ENCODE measurements at regions not wholly inside any gene's neighbourhood (a gene's known extent, or its start where the extent isn't known, plus 50 kb on each side); places are given as distances from the start of the nearest gene placed in this dataset.

DNA sequence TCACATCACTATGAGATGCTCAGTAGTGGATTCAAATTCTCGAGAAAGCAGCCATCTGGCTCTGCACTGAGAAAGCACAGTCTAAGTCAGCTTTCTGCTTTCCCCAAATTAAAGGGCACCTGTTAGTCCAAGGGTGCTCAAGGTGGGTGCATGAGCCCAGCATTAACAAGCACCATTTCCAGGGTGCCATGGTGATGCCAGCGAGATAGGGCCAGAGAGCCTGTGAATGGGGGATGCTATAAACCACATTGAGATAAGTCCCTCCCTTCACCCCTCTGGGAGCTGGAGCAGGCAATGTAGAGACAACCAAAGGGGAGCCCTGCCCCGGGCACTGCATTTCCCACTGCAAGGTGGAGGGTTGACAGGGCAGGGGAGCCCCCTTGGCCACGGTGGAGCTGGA lies 568.2 kb downstream of the AJAP1 start:
- DNase-seq = no peak
- intact Hi-C loops (cut with micrococcal nuclease) = no loop called here
- 61% methylated on average over 2 of the region's 4 CpGs for WGBS (ENCODE audit: insufficient coverage)
- no peak overlapping the region for H3K27ac ChIP-seq (ENCODE audit: low read depth in 1 of 2, low read length in 2 of 2)
- no peaks in the 10 kb centered on the region for H3K79me2 ChIP-seq (ENCODE audit: insufficient read depth, low read length)
- H4K20me1 ChIP-seq (ENCODE audit: insufficient read depth, low read length) = no peaks in the 10 kb centered on the region
- no peak overlapping the region for H3K4me2 ChIP-seq (replicated peaks; ENCODE audit: extremely low read depth, low read length, poor library complexity, severe bottlenecking)
- peaks cover 0 to 2% (median 0%) of the 10 kb centered on the region in 7 donors for H3K9me3 Mint-ChIP-seq
- H3K9me3 ChIP-seq (replicated peaks in 1 of 2; ENCODE audit: control insufficient read depth in 1 of 2, insufficient read depth in 1 of 2, low read length in 2 of 2) = no peaks in the 10 kb centered on the region
- no peak overlapping the region for H3K4me3 ChIP-seq (replicated peaks in 1 of 3; ENCODE audit: low read depth in 2 of 3, low read length in 3 of 3)
- H3K27ac Mint-ChIP-seq = no peak overlapping the region
- H3K4me1 Mint-ChIP-seq = no peaks in the 10 kb centered on the region
- H3K9ac ChIP-seq (ENCODE audit: insufficient read depth, low read length, poor library complexity, severe bottlenecking) = no peak overlapping the region
- H3K27me3 Mint-ChIP-seq (ENCODE audit: low read depth in 3 of 3) = peaks cover 2 to 4% (median 4%) of the 10 kb centered on the region in 3 donors
- no peaks in the 10 kb centered on the region for H3K27me3 ChIP-seq (ENCODE audit: control insufficient read depth in 2 of 2, insufficient read depth in 2 of 2, low read length in 2 of 2)
- H3K4me3 Mint-ChIP-seq = no peak overlapping the region
- no peaks in the 10 kb centered on the region for H3K36me3 Mint-ChIP-seq
- H3K36me3 ChIP-seq (replicated peaks in 1 of 2; ENCODE audit: control insufficient read depth in 1 of 2, insufficient read depth in 2 of 2, low read length in 2 of 2) = no peaks in the 10 kb centered on the region
- no peaks in the 10 kb centered on the region for H3K4me1 ChIP-seq (ENCODE audit: control insufficient read depth in 1 of 2, insufficient read depth in 2 of 2, low read length in 2 of 2)
- no peak overlapping the region for H2AFZ ChIP-seq (ENCODE audit: insufficient read depth, low read depth, low read length, poor library complexity, severe bottlenecking)
- TF ChIP-seq, protein P1, sequence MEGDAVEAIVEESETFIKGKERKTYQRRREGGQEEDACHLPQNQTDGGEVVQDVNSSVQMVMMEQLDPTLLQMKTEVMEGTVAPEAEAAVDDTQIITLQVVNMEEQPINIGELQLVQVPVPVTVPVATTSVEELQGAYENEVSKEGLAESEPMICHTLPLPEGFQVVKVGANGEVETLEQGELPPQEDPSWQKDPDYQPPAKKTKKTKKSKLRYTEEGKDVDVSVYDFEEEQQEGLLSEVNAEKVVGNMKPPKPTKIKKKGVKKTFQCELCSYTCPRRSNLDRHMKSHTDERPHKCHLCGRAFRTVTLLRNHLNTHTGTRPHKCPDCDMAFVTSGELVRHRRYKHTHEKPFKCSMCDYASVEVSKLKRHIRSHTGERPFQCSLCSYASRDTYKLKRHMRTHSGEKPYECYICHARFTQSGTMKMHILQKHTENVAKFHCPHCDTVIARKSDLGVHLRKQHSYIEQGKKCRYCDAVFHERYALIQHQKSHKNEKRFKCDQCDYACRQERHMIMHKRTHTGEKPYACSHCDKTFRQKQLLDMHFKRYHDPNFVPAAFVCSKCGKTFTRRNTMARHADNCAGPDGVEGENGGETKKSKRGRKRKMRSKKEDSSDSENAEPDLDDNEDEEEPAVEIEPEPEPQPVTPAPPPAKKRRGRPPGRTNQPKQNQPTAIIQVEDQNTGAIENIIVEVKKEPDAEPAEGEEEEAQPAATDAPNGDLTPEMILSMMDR (IDR thresholded peaks at IDR 0.05) = no peak

DNA sequence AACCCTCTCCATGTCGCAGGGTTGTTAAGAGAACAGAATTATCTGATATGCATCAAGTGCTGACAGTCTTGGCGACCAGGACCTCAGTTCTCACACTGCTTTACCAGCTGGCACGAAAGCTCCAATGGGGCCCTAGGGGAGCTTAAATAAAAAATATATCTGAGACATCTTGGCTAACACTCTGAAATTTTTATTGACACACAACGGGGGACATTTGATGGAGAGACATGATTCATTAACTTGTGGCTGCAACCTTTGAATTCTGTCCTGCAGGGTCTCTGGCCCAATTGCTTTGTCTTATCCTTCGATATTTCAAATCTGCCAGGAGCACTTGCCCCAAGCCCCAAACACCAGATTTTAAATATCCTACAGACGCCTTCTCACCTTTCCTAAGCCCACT lies 567.0 kb downstream of the AJAP1 start:
- DNase-seq = no peak

More for the DNA sequence above, 567.0 kb downstream of the AJAP1 start:
- WGBS (ENCODE audit: insufficient coverage) = 88% methylated on average over 3 of the region's 6 CpGs
- Mint-ChIP-seq H3K9me3 (peaks cover 0 to 2% (median 0%) of the 10 kb centered on the region in 7 donors), H3K27me3 (ENCODE audit: low read depth in 3 of 3) (peaks cover 2 to 4% (median 4%) of the 10 kb centered on the region in 3 donors), H3K27ac (peak overlapping the region in 1 of 7 donors; percentile 12), H3K4me3 (no peak overlapping the region), H3K4me1 (no peaks in the 10 kb centered on the region), H3K36me3 (no peaks in the 10 kb centered on the region)
- H3K9ac ChIP-seq (ENCODE audit: insufficient read depth, low read length, poor library complexity, severe bottlenecking) = no peak overlapping the region
- no peaks in the 10 kb centered on the region for H3K79me2 ChIP-seq (ENCODE audit: insufficient read depth, low read length)
- H3K4me3 ChIP-seq (replicated peaks in 1 of 3; ENCODE audit: low read depth in 2 of 3, low read length in 3 of 3) = no peak overlapping the region
- H3K27ac ChIP-seq (ENCODE audit: low read depth in 1 of 2, low read length in 2 of 2) = no peak overlapping the region
- intact Hi-C loops (cut with micrococcal nuclease) = no loop called here
- no peak overlapping the region for H2AFZ ChIP-seq (ENCODE audit: insufficient read depth, low read depth, low read length, poor library complexity, severe bottlenecking)
- no peaks in the 10 kb centered on the region for H3K36me3 ChIP-seq (replicated peaks in 1 of 2; ENCODE audit: control insufficient read depth in 1 of 2, insufficient read depth in 2 of 2, low read length in 2 of 2)
- no peaks in the 10 kb centered on the region for H3K9me3 ChIP-seq (replicated peaks in 1 of 2; ENCODE audit: control insufficient read depth in 1 of 2, insufficient read depth in 1 of 2, low read length in 2 of 2)
- H3K4me1 ChIP-seq (ENCODE audit: control insufficient read depth in 1 of 2, insufficient read depth in 2 of 2, low read length in 2 of 2) = no peaks in the 10 kb centered on the region
- no peak overlapping the region for H3K4me2 ChIP-seq (replicated peaks; ENCODE audit: extremely low read depth, low read length, poor library complexity, severe bottlenecking)
- no peaks in the 10 kb centered on the region for H4K20me1 ChIP-seq (ENCODE audit: insufficient read depth, low read length)
- TF ChIP-seq, protein P1 (IDR thresholded peaks at IDR 0.05) = no peak
- no peaks in the 10 kb centered on the region for H3K27me3 ChIP-seq (ENCODE audit: control insufficient read depth in 2 of 2, insufficient read depth in 2 of 2, low read length in 2 of 2)
